GM20000 (cell line): ENCODE measurements at regions not wholly inside any gene's neighbourhood (a gene's known extent, or its start where the extent isn't known, plus 50 kb on each side); places are given as distances from the start of the nearest gene placed in this dataset.
"Not testable (repeated sequence)": the region's sequence is repeated elsewhere in the genome, so short reads cannot be mapped to it uniquely, and the experiment has no call there.

Experiments used
- DNase-seq: peaks from one replicate; pipeline ENCODE4 v3.0.0; 2012; ENCODE audit warnings: low spot score
- CTCF ChIP-seq: IDR thresholded peaks from 2 replicates; pipeline ENCODE4 v1.5.1; 2012; ENCODE audit warnings: mild to moderate bottlenecking, control low read depth; ENCODE audit errors: extremely low read depth, missing control alignments

- no peak for DNase-seq
- TF ChIP-seq CTCF: no peak
Measured at GRCh38 chr4:31715302-31715701, 995.1 kb downstream of the PCDH7 start.

GRCh38 chr4:31727030-31727429, 1006.9 kb downstream of the PCDH7 start:
- no peak for TF ChIP-seq CTCF
- no peak for DNase-seq

- TF ChIP-seq CTCF: no peak
- DNase-seq: no peak
Measured at GRCh38 chr4:31735004-31735403, 1014.8 kb downstream of the PCDH7 start.

- DNase-seq: peak; percentile 5
- no peak for TF ChIP-seq CTCF
Measured at GRCh38 chr4:31737419-31737818, 1017.2 kb downstream of the PCDH7 start.

GRCh38 chr4:31741326-31741725, 1021.2 kb downstream of the PCDH7 start:
- TF ChIP-seq CTCF: no peak
- no peak for DNase-seq

- no peak for TF ChIP-seq CTCF
Measured at GRCh38 chr4:31748382-31748781, 1028.2 kb downstream of the PCDH7 start.

GRCh38 chr4:31750581-31750980, 1030.4 kb downstream of the PCDH7 start:
- not testable (repeated sequence) for DNase-seq

More at GRCh38 chr4:31748382-31748781, 1028.2 kb downstream of the PCDH7 start:
- no peak for DNase-seq

- DNase-seq: no peak
- no peak for TF ChIP-seq CTCF
Measured at GRCh38 chr4:31755751-31756150, 1035.6 kb downstream of the PCDH7 start.
